Epithelial cell of prostate (primary cell): ENCODE measurements at regions not wholly inside any gene's neighbourhood (a gene's known extent, or its start where the extent isn't known, plus 50 kb on each side); places are given as distances from the start of the nearest gene placed in this dataset.

Experiments
- DNase-seq: peaks from one replicate; pipeline ENCODE4 v3.0.0-alpha.2; 2011; ENCODE audit warnings: low read depth, low spot score
- H3K27ac ChIP-seq: fragments of 450-650 bp; 2 replicates; pipeline ENCODE4 v1.5.1; 2017; ENCODE audit warnings: mild to moderate bottlenecking

- DNase-seq, result no peak
- H3K27ac ChIP-seq, result no peak overlapping the region
Observed at GRCh38 chr4:29199485-29199884, 1520.7 kb upstream of the PCDH7 start.

- no peak for DNase-seq
- H3K27ac ChIP-seq, result no peak overlapping the region
Observed at GRCh38 chr4:29213020-29213419, 1507.1 kb upstream of the PCDH7 start.

- no peak overlapping the region for H3K27ac ChIP-seq
Observed at GRCh38 chr4:29220761-29221160, 1499.4 kb upstream of the PCDH7 start.

GRCh38 chr4:29224911-29225310 is 1495.3 kb upstream of the PCDH7 start:
- no peak for DNase-seq
- no peak overlapping the region for H3K27ac ChIP-seq

More at GRCh38 chr4:29220761-29221160, 1499.4 kb upstream of the PCDH7 start:
- DNase-seq, result no peak

GRCh38 chr4:29240641-29241040 is 1479.5 kb upstream of the PCDH7 start:
- DNase-seq, result no peak
- no peak overlapping the region for H3K27ac ChIP-seq

GRCh38 chr4:29243054-29243453 is 1477.1 kb upstream of the PCDH7 start:
- DNase-seq, result no peak
- H3K27ac ChIP-seq, result no peak overlapping the region

GRCh38 chr4:29243851-29244250 is 1476.3 kb upstream of the PCDH7 start:
- DNase-seq, result no peak
- no peak overlapping the region for H3K27ac ChIP-seq

- H3K27ac ChIP-seq, result no peak overlapping the region
- no peak for DNase-seq
Observed at GRCh38 chr4:29259556-29259955, 1460.6 kb upstream of the PCDH7 start.

- H3K27ac ChIP-seq, result no peak overlapping the region
- no peak for DNase-seq
Observed at GRCh38 chr4:29262986-29263385, 1457.2 kb upstream of the PCDH7 start.

GRCh38 chr4:29276150-29276549 is 1444.0 kb upstream of the PCDH7 start:
- H3K27ac ChIP-seq, result no peak overlapping the region
- no peak for DNase-seq

- H3K27ac ChIP-seq, result no peak overlapping the region
- no peak for DNase-seq
Observed at GRCh38 chr4:29277381-29277780, 1442.8 kb upstream of the PCDH7 start.

GRCh38 chr4:29278585-29278984 is 1441.6 kb upstream of the PCDH7 start:
- DNase-seq, result no peak

GRCh38 chr4:29289118-29289517 is 1431.1 kb upstream of the PCDH7 start:
- H3K27ac ChIP-seq, result no peak overlapping the region
- no peak for DNase-seq

More at GRCh38 chr4:29278585-29278984, 1441.6 kb upstream of the PCDH7 start:
- no peak overlapping the region for H3K27ac ChIP-seq

- H3K27ac ChIP-seq, result no peak overlapping the region
- DNase-seq, result no peak
Observed at GRCh38 chr4:29295280-29295679, 1424.9 kb upstream of the PCDH7 start.

- no peak overlapping the region for H3K27ac ChIP-seq
Observed at GRCh38 chr4:29304595-29304994, 1415.6 kb upstream of the PCDH7 start.

GRCh38 chr4:29307256-29307655 is 1412.9 kb upstream of the PCDH7 start:
- H3K27ac ChIP-seq, result no peak overlapping the region
- DNase-seq, result no peak

More at GRCh38 chr4:29304595-29304994, 1415.6 kb upstream of the PCDH7 start:
- DNase-seq, result no peak

GRCh38 chr4:29307755-29308154 is 1412.4 kb upstream of the PCDH7 start:
- DNase-seq, result no peak
- no peak overlapping the region for H3K27ac ChIP-seq

- DNase-seq, result no peak
- no peak overlapping the region for H3K27ac ChIP-seq
Observed at GRCh38 chr4:29309050-29309449, 1411.1 kb upstream of the PCDH7 start.

GRCh38 chr4:29310252-29310651 is 1409.9 kb upstream of the PCDH7 start:
- no peak overlapping the region for H3K27ac ChIP-seq
- DNase-seq, result no peak

- H3K27ac ChIP-seq, result no peak overlapping the region
- no peak for DNase-seq
Observed at GRCh38 chr4:29311247-29311646, 1408.9 kb upstream of the PCDH7 start.

GRCh38 chr4:29319663-29320340 is 1400.4 kb upstream of the PCDH7 start:
- no peak for DNase-seq
- no peak overlapping the region for H3K27ac ChIP-seq

- no peak overlapping the region for H3K27ac ChIP-seq
- DNase-seq, result no peak
Observed at GRCh38 chr4:29320947-29321620, 1399.1 kb upstream of the PCDH7 start.
